ENCODE measurements at regions not wholly inside any gene's neighbourhood (a gene's known extent, or its start where the extent isn't known, plus 50 kb on each side); places are given as distances from the start of the nearest gene placed in this dataset.
"Not testable (repeated sequence)": the region's sequence is repeated elsewhere in the genome, so short reads cannot be mapped to it uniquely, and the experiment has no call there.

DNA sequence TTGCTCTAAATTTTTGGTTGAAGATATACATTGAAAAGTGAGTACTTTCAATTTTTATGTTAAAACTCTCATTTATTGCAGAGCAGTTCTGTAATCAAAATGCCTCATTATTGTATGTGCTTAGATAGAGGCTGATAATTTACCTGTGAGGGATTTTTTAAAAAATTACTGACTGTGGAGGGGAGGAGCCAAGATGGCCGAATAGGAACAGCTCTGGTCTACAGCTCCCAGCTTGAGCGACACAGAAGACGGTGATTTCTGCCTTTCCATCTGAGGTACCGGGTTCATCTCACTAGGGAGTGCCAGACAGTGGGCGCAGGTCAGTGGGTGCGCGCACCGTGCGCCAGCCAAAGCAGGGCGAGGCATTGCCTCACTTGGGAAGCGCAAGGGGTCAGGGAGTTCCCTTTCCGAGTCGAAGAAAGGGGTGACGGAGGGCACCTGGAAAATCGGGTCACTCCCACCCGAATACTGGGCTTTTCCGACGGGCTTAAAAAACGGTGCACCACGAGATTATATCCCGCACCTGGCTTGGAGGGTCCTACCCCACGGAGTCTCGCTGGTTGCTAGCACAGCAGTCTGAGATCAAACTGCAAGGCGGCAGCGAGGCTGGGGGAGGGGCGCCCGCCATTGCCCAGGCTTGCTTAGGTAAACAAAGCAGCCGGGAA is 89.4 kb downstream of the DDX11 start:
- H3K27ac ChIP-seq (ENCODE audit: low read depth, low read length); H3K27me3 ChIP-seq (ENCODE audit: control insufficient read depth in 1 of 2, insufficient read depth in 2 of 2, low read length in 2 of 2); H3K4me3 ChIP-seq (ENCODE audit: low read depth in 1 of 2, low read length in 2 of 2); H3K9me3 ChIP-seq (ENCODE audit: control insufficient read depth in 1 of 2, low read length in 2 of 2); H3K36me3 ChIP-seq (ENCODE audit: control insufficient read depth in 1 of 2, insufficient read depth in 2 of 2, low read length in 2 of 2); H3K4me1 ChIP-seq (ENCODE audit: control insufficient read depth in 1 of 2, insufficient read depth in 2 of 2, low read length in 2 of 2); H3K9ac ChIP-seq (ENCODE audit: low read depth in 1 of 2, low read length in 2 of 2): not testable (repeated sequence)

DNA sequence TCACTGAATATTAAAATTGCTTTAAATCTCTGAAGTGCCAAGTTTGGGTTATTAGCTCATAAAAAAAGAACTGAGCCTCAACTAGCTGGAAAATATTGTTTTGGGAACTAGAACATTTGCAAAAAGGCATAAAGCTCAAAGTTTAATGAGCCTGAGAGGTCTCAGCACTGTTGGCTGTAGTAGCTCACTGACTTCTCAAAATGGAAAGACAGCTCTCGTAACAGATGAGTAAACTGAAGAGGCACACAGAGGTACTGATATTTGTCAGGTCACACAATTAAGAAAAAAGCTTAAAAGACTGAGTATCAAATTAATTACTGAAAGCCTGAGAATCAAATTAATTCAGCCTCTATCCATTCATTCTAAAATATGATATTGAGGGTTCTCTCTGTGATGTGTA is 100.6 kb downstream of the DDX11 start:
- H3K36me3 ChIP-seq (ENCODE audit: control insufficient read depth in 1 of 2, insufficient read depth in 2 of 2, low read length in 2 of 2); H3K4me1 ChIP-seq (ENCODE audit: control insufficient read depth in 1 of 2, insufficient read depth in 2 of 2, low read length in 2 of 2); H3K27me3 ChIP-seq (ENCODE audit: control insufficient read depth in 1 of 2, insufficient read depth in 2 of 2, low read length in 2 of 2); H3K9me3 ChIP-seq (ENCODE audit: control insufficient read depth in 1 of 2, low read length in 2 of 2); H3K4me3 ChIP-seq (ENCODE audit: low read depth in 1 of 2, low read length in 2 of 2); H3K9ac ChIP-seq (ENCODE audit: low read depth in 1 of 2, low read length in 2 of 2); H3K27ac ChIP-seq (ENCODE audit: low read depth, low read length): not testable (repeated sequence)

DNA sequence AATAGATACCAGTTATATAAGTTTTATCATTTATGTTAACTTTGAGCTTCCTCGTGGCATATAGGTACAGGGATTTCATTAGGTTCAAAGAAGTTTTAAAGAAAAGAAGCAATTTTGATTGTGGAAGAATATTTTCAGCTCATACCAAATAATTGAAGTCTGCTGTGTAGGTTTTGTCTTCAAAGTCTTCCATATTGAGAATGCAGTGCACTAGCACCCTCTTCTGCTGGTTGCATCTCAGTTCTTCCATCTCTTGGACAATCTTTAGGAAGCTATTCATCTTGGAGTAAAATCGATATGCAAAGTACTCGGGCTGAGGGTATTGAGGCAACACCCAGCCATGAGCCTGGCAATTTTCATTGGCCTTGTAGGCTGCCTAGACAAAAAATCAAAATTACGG is 103.9 kb downstream of the DDX11 start:
- H3K9ac ChIP-seq (ENCODE audit: low read depth in 1 of 2, low read length in 2 of 2); H3K9me3 ChIP-seq (ENCODE audit: control insufficient read depth in 1 of 2, low read length in 2 of 2); H3K4me3 ChIP-seq (ENCODE audit: low read depth in 1 of 2, low read length in 2 of 2); H3K27me3 ChIP-seq (ENCODE audit: control insufficient read depth in 1 of 2, insufficient read depth in 2 of 2, low read length in 2 of 2); H3K36me3 ChIP-seq (ENCODE audit: control insufficient read depth in 1 of 2, insufficient read depth in 2 of 2, low read length in 2 of 2); H3K4me1 ChIP-seq (ENCODE audit: control insufficient read depth in 1 of 2, insufficient read depth in 2 of 2, low read length in 2 of 2); H3K27ac ChIP-seq (ENCODE audit: low read depth, low read length): not testable (repeated sequence)

- H3K9ac ChIP-seq (ENCODE audit: low read depth in 1 of 2, low read length in 2 of 2); H3K4me1 ChIP-seq (ENCODE audit: control insufficient read depth in 1 of 2, insufficient read depth in 2 of 2, low read length in 2 of 2); H3K36me3 ChIP-seq (ENCODE audit: control insufficient read depth in 1 of 2, insufficient read depth in 2 of 2, low read length in 2 of 2); H3K27ac ChIP-seq (ENCODE audit: low read depth, low read length); H3K4me3 ChIP-seq (ENCODE audit: low read depth in 1 of 2, low read length in 2 of 2); H3K9me3 ChIP-seq (ENCODE audit: control insufficient read depth in 1 of 2, low read length in 2 of 2); H3K27me3 ChIP-seq (ENCODE audit: control insufficient read depth in 1 of 2, insufficient read depth in 2 of 2, low read length in 2 of 2): not testable (repeated sequence)
Observed at GRCh38 chr12:31178875-31179274, 105.2 kb downstream of the DDX11 start.

GRCh38 chr12:31179627-31180237 is 106.1 kb downstream of the DDX11 start:
- not testable (repeated sequence) for H3K9me3 ChIP-seq (ENCODE audit: control insufficient read depth in 1 of 2, low read length in 2 of 2); H3K9ac ChIP-seq (ENCODE audit: low read depth in 1 of 2, low read length in 2 of 2); H3K27me3 ChIP-seq (ENCODE audit: control insufficient read depth in 1 of 2, insufficient read depth in 2 of 2, low read length in 2 of 2); H3K4me1 ChIP-seq (ENCODE audit: control insufficient read depth in 1 of 2, insufficient read depth in 2 of 2, low read length in 2 of 2); H3K4me3 ChIP-seq (ENCODE audit: low read depth in 1 of 2, low read length in 2 of 2); H3K27ac ChIP-seq (ENCODE audit: low read depth, low read length); H3K36me3 ChIP-seq (ENCODE audit: control insufficient read depth in 1 of 2, insufficient read depth in 2 of 2, low read length in 2 of 2)

GRCh38 chr12:31182571-31182970 is 108.9 kb downstream of the DDX11 start:
- not testable (repeated sequence) for H3K27me3 ChIP-seq (ENCODE audit: control insufficient read depth in 1 of 2, insufficient read depth in 2 of 2, low read length in 2 of 2); H3K4me3 ChIP-seq (ENCODE audit: low read depth in 1 of 2, low read length in 2 of 2); H3K36me3 ChIP-seq (ENCODE audit: control insufficient read depth in 1 of 2, insufficient read depth in 2 of 2, low read length in 2 of 2)

GRCh38 chr12:31183107-31183506 is 109.4 kb downstream of the DDX11 start:
- H3K9ac ChIP-seq (ENCODE audit: low read depth in 1 of 2, low read length in 2 of 2); H3K27ac ChIP-seq (ENCODE audit: low read depth, low read length); H3K9me3 ChIP-seq (ENCODE audit: control insufficient read depth in 1 of 2, low read length in 2 of 2); H3K27me3 ChIP-seq (ENCODE audit: control insufficient read depth in 1 of 2, insufficient read depth in 2 of 2, low read length in 2 of 2); H3K4me3 ChIP-seq (ENCODE audit: low read depth in 1 of 2, low read length in 2 of 2); H3K36me3 ChIP-seq (ENCODE audit: control insufficient read depth in 1 of 2, insufficient read depth in 2 of 2, low read length in 2 of 2); H3K4me1 ChIP-seq (ENCODE audit: control insufficient read depth in 1 of 2, insufficient read depth in 2 of 2, low read length in 2 of 2): not testable (repeated sequence)

More at GRCh38 chr12:31182571-31182970, 108.9 kb downstream of the DDX11 start:
- not testable (repeated sequence) for H3K9me3 ChIP-seq (ENCODE audit: control insufficient read depth in 1 of 2, low read length in 2 of 2); H3K9ac ChIP-seq (ENCODE audit: low read depth in 1 of 2, low read length in 2 of 2); H3K27ac ChIP-seq (ENCODE audit: low read depth, low read length); H3K4me1 ChIP-seq (ENCODE audit: control insufficient read depth in 1 of 2, insufficient read depth in 2 of 2, low read length in 2 of 2)

- H3K27ac ChIP-seq (ENCODE audit: low read depth, low read length); H3K4me3 ChIP-seq (ENCODE audit: low read depth in 1 of 2, low read length in 2 of 2); H3K9me3 ChIP-seq (ENCODE audit: control insufficient read depth in 1 of 2, low read length in 2 of 2); H3K27me3 ChIP-seq (ENCODE audit: control insufficient read depth in 1 of 2, insufficient read depth in 2 of 2, low read length in 2 of 2); H3K36me3 ChIP-seq (ENCODE audit: control insufficient read depth in 1 of 2, insufficient read depth in 2 of 2, low read length in 2 of 2); H3K4me1 ChIP-seq (ENCODE audit: control insufficient read depth in 1 of 2, insufficient read depth in 2 of 2, low read length in 2 of 2); H3K9ac ChIP-seq (ENCODE audit: low read depth in 1 of 2, low read length in 2 of 2): not testable (repeated sequence)
Observed at GRCh38 chr12:31183899-31184298, 110.2 kb downstream of the DDX11 start.

GRCh38 chr12:31184667-31185066 is 111.0 kb downstream of the DDX11 start:
- H3K27ac ChIP-seq (ENCODE audit: low read depth, low read length); H3K9ac ChIP-seq (ENCODE audit: low read depth in 1 of 2, low read length in 2 of 2); H3K4me3 ChIP-seq (ENCODE audit: low read depth in 1 of 2, low read length in 2 of 2); H3K4me1 ChIP-seq (ENCODE audit: control insufficient read depth in 1 of 2, insufficient read depth in 2 of 2, low read length in 2 of 2); H3K9me3 ChIP-seq (ENCODE audit: control insufficient read depth in 1 of 2, low read length in 2 of 2); H3K27me3 ChIP-seq (ENCODE audit: control insufficient read depth in 1 of 2, insufficient read depth in 2 of 2, low read length in 2 of 2); H3K36me3 ChIP-seq (ENCODE audit: control insufficient read depth in 1 of 2, insufficient read depth in 2 of 2, low read length in 2 of 2): not testable (repeated sequence)

DNA sequence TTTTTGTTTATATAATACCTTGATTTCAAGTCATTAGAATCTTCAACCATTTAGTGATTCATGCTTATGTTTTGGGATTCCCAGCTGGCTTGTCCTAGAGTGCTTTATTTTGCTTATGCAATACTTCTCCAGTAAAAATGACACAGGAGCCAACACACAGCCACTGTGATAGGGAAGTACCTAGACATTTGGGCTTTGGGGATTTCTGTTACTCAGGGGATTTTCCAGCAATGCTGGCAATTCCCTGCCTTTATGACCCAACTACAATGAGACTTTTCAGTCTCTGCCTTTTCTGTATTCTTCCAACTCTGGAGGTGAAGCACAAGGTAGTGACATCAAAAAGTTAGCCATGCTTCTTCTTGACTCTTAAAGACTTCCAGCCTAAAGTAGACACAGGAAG is 119.0 kb downstream of the DDX11 start:
- not testable (repeated sequence) for H3K27me3 ChIP-seq (ENCODE audit: control insufficient read depth in 1 of 2, insufficient read depth in 2 of 2, low read length in 2 of 2); H3K9me3 ChIP-seq (ENCODE audit: control insufficient read depth in 1 of 2, low read length in 2 of 2); H3K36me3 ChIP-seq (ENCODE audit: control insufficient read depth in 1 of 2, insufficient read depth in 2 of 2, low read length in 2 of 2); H3K4me3 ChIP-seq (ENCODE audit: low read depth in 1 of 2, low read length in 2 of 2); H3K4me1 ChIP-seq (ENCODE audit: control insufficient read depth in 1 of 2, insufficient read depth in 2 of 2, low read length in 2 of 2); H3K9ac ChIP-seq (ENCODE audit: low read depth in 1 of 2, low read length in 2 of 2); H3K27ac ChIP-seq (ENCODE audit: low read depth, low read length)

DNA sequence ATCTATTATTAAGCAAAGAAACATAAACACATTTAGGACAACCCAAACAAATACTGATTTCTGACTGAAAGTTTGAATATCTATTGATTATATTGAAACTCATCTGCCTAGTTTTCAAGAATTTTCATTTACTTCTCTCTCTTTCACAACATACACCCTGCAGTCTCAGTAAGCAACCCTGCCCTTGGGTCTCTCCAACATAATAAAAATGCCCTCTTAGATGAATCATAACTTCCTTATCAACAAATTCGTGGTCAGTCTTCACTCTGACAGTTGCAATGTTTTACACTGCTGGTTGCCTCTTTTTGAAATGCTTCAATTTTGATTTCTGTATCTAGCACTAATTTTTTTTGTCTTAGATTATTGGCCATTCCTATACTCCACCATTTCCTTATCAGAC is 122.0 kb downstream of the DDX11 start:
- not testable (repeated sequence) for H3K4me1 ChIP-seq (ENCODE audit: control insufficient read depth in 1 of 2, insufficient read depth in 2 of 2, low read length in 2 of 2); H3K9ac ChIP-seq (ENCODE audit: low read depth in 1 of 2, low read length in 2 of 2); H3K36me3 ChIP-seq (ENCODE audit: control insufficient read depth in 1 of 2, insufficient read depth in 2 of 2, low read length in 2 of 2); H3K4me3 ChIP-seq (ENCODE audit: low read depth in 1 of 2, low read length in 2 of 2); H3K27ac ChIP-seq (ENCODE audit: low read depth, low read length); H3K9me3 ChIP-seq (ENCODE audit: control insufficient read depth in 1 of 2, low read length in 2 of 2); H3K27me3 ChIP-seq (ENCODE audit: control insufficient read depth in 1 of 2, insufficient read depth in 2 of 2, low read length in 2 of 2)
